AG08396 (cell line): ENCODE measurements at regions not wholly inside any gene's neighbourhood (a gene's known extent, or its start where the extent isn't known, plus 50 kb on each side); places are given as distances from the start of the nearest gene placed in this dataset.
"Not testable (repeated sequence)": the region's sequence is repeated elsewhere in the genome, so short reads cannot be mapped to it uniquely, and the experiment has no call there.

Experiments used
- DNase-seq: peaks from one replicate; pipeline ENCODE4 v3.0.0; 2012; ENCODE audit warnings: low spot score, mixed read lengths

DNA sequence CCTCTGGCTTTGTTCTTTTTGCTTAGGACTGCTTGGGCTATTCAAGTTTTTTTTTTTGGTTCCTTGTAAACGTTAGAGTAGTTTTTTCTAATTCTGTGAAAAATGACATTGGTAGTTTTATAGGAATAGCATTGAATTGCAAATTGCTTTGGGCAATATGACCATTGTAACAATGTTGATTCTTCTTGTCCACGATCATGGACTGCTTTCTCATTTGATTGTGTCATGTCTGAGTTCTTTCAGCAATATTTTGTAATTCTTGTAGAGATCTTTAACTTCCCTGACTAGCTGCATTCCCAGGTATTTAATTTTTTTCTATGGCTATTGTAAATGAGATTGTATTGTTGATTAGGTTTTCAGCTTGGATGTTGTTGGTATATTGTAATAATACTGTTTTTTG is 286.2 kb upstream of the C1QTNF3 start:
- not testable (repeated sequence) for DNase-seq

GRCh38 chr5:34329611-34330108 is 286.6 kb upstream of the C1QTNF3 start:
- not testable (repeated sequence) for DNase-seq

DNA sequence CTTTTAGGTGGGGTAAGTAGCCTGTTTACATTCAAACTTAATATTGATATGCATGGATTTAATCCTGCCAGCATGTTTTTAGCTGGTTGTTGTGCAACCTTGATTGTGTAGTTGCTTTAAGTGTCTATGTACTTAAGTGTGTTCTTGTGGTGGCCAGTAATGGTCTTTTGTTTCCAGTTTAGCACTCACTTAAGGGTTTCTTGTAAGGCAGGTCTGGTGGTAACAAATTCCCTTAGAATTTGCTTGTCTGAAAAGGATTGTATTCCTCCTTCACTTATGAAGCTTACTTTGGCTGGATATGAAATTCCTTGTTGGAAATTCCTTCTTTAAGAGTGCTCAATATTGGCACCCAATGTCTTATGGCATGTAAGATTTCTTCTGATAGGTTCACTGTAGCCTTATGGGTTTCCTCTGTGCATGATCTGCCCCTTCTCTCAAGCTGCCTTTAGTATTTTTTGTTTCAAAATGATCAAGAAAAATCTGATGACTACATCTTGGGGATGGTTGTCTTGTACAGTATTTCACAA is 289.0 kb upstream of the C1QTNF3 start:
- not testable (repeated sequence) for DNase-seq

- DNase-seq = not testable (repeated sequence)
Observed at GRCh38 chr5:34339408-34340001, 296.5 kb upstream of the C1QTNF3 start.

DNA sequence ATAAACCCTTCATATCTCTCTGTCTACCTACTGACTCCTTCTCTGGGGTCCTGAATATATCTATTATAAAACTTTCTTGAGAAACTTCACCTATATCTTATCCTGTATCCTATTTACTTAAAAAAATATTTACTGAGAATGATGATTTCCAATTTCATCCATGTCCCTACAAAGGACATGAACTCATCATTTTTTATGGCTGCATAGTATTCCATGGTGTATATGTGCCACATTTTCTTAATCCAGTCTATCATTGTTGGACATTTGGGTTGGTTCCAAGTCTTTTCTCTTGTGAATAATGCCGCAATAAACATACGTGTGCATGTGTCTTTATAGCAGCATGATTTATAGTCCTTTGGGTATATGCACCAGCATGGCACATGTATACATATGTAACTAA is 301.7 kb upstream of the RAI14 start:
- not testable (repeated sequence) for DNase-seq

DNA sequence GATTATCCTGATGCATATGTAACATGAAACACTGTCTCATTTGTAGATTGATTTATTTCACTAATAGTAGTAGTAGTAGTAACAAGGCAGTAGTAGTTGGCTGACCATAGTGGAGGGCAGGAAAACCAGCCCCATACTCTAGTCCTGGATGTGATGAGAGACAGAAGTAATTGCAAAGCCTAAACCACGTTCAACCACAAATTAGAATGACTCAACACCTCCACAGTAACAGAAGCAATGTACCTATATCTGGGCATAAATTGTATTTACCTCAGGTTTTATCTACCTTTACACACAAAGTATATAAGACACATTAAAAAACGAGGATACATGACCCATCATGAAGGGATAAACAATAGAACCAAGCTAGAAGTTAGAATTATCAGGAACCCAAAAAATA is 284.7 kb upstream of the RAI14 start:
- not testable (repeated sequence) for DNase-seq

DNA sequence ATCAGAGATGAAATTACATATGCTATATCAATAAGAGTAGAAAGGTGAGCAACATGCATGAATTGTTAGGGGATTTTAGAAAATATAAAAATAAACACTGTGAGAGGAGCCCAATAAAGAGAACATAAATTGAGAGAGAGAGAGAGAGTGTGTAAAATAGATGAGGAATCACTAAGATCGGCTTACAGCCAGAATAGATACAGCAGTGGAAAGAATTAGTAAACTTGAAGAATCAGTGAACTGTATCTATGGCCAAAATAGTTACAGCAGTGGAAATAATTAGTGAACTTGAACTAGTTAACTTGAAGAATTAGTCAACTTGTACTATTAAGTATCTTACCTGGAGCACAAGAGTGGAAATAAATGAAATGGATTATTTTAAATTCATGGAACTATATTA is 284.3 kb upstream of the RAI14 start:
- DNase-seq = not testable (repeated sequence)

GRCh38 chr5:34372739-34373138 is 283.4 kb upstream of the RAI14 start:
- not testable (repeated sequence) for DNase-seq

- DNase-seq = not testable (repeated sequence)
Observed at GRCh38 chr5:34377651-34378050, 278.5 kb upstream of the RAI14 start.

GRCh38 chr5:34378498-34378897 is 277.6 kb upstream of the RAI14 start:
- DNase-seq = not testable (repeated sequence)

- DNase-seq = not testable (repeated sequence)
Observed at GRCh38 chr5:34388754-34389153, 267.4 kb upstream of the RAI14 start.

- no peak for DNase-seq
Observed at GRCh38 chr5:34409373-34409772, 246.8 kb upstream of the RAI14 start.

GRCh38 chr5:34410411-34411139 is 245.6 kb upstream of the RAI14 start:
- DNase-seq = no peak

DNA sequence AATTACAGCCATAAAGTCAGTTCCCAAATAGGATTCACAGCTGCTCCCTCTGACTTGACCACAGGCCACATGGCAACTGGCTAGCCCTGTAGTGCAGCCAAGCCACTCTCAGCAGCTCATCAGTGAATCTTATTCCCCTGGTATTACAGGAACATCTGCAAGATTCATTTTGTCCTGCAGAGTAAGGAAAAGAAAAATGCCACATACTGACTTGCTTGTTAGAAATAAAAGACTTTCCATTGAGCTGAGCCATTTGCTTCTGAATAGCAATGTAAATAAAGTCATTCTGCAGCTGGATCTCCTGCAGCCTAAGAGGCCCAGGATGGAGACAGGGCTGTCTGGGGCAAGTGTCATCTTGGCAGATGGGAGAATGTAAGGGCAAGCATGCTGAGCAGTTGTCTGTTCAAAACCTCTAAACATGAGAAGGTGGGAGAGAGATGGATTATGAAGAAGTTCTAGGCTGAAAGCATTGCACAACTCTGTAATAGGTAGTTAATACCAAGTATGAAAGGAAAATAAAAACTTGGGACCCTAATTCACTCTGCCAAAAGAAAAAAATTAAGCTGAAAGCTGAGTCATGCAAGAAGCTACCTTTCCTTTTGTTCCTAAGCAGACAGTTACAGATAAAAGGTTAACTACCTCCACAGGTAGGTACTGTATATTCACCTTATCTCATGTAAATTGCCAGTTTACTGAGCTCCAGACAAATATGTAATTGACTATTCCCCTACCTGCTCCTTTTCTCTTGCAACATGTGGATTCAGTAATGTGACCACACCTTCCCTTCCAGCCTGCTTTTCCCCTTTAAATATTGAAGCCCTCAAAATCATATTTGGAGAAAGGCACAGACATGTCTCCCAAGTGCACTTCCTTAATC is 244.4 kb upstream of the RAI14 start:
- no peak for DNase-seq

DNA sequence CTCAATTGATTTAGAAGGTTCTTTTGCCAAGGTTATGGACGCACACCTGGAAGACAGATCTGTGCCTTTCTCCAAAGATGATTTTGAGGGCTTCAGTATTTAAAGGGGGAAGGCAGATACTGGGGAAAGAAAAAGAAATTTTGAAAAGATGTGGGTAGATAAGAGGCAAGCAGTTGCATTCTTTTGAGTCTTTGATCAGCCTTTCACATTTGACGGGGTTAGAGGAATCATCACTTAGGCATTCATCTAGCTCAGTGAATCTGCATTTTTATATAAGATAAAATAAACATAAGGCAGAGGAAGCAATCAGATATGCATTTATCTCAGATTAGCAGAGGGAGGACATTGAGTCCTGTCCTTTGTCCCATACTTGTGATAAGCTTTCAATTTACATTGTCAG is 243.4 kb upstream of the RAI14 start:
- no peak for DNase-seq

DNA sequence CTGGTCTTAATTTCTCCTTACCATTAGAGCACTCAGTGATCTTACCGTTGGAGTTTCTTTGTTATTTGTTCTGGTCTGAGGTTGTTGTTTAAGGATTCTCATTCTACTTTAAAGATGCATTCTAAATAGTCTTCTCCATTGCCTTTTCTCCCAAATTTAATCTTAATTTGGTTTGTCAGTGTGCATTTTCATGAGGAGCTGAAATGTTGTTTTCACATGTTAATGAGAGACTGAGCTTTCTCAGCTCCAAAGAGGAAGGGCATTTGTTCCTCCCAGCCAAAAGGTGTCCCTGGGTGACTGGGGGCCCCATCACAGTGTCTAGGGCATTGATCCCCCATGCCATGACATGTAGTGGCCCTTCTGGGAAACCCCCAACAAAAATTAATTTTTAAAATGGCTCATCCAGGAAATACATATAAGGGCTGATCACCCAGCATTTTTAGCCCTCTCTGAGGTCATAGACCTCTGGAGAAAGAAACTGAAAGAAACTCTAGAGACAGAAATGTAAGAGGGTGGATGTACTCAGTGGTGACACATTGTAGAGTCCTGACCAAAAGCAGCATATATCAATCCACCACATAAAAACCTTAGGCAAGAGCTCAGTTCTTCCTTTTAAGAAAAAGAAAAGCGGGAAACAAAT is 240.4 kb upstream of the RAI14 start:
- peak; percentile 39 for DNase-seq

- DNase-seq = no peak
Observed at GRCh38 chr5:34416501-34417008, 239.6 kb upstream of the RAI14 start.

GRCh38 chr5:34420191-34420590 is 235.9 kb upstream of the RAI14 start:
- DNase-seq = not testable (repeated sequence)

DNA sequence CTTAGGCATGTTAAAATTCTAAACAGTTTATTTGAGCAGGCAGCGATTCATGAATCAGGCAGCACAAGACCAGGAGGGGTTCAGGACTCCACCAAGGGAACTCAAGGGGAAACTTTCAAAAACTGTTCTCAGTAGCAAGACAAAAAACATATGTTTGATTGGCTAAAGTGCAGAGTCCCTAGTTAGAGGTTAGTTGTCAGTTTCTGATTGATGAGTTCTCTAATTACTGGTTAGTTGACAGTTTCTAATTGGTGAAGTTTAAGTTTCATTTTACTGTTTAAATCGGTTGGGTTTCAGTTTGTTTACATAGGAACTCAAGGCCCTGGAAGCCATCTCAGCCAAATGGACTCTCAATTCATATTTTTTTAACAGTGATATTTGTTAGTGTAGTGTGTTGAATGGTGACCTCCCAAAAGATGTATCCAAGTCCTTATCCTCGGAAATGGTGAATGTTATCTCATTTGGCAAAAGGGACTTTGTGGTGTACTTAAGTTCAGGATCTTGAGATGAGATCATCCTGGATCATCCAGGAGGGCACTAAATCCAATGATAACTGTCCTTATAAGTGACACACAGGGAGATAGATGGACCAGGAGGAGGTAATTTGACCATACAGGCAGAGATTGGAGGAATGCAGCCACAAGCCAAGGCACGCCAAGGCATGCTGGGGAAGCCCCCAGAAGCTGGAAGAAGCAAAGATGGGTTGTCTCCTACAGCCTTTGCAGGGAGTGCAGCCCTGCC is 219.2 kb upstream of the RAI14 start:
- DNase-seq = peak; percentile 27

DNA sequence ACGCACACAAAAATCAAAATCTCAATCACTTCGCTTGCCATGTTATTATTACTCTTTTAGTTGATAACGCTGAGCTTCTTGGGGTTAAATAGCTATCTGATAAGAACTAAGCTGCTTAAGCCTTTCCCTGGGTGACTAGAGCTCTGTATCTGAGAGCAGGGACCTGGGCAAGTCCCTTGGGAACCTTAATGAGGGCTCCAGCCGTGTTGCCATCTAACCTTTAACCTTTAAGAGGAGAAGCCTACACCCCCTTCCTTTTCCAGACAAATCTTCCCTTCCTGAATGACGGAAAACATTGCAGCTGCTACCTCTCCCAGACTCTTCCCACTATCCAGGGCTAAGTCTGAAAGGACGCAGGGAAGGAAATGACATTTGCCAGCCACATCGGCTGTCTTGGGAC is 216.5 kb upstream of the RAI14 start:
- DNase-seq = no peak

DNA sequence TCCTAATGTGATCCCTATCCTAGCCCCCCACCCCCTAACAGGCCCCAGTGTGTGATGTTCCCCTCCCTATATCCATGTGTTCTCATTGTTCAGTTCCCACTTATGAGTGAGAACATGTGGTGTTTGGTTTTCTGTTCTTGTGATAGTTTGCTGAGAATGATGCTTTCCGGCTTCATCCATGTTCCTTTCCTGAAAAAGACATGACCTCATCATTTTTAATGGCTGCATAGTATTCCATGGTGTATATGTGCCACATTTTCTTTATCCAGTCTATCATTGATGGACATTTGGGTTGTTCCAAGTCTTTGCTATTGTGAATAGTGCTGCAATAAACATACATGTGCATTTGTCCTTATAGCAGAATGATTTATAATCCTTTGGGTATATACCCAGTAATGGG is 214.4 kb upstream of the RAI14 start:
- not testable (repeated sequence) for DNase-seq
